Karpas-422 (cell line): ENCODE measurements at regions not wholly inside any gene's neighbourhood (a gene's known extent, or its start where the extent isn't known, plus 50 kb on each side); places are given as distances from the start of the nearest gene placed in this dataset.

Source experiments
- DNase-seq: peaks from one replicate; pipeline ENCODE4 v3.0.0-alpha.2; 2015
- H2AFZ ChIP-seq: fragments of 200-600 bp; sonication (generic); 2 replicates; pipeline ENCODE4 v1.6.1; 2014; ENCODE audit warnings: antibody characterized with exemption, low read length, mixed read lengths
- H3K27ac ChIP-seq: fragments of 200-600 bp; sonication (generic); 2 replicates; pipeline ENCODE4 v1.5.1; 2014; ENCODE audit warnings: mild to moderate bottlenecking, low read length, moderate library complexity
- H3K27me3 ChIP-seq: fragments of 200-600 bp; sonication (generic); 2 replicates; pipeline ENCODE4 v1.6.1; 2014; ENCODE audit warnings: low read length, mixed read lengths
- H3K36me3 ChIP-seq: fragments of 200-600 bp; sonication (generic); 2 replicates; pipeline ENCODE4 v1.6.1; 2014; ENCODE audit warnings: low read length, mixed read lengths; ENCODE audit not compliant: insufficient read depth
- H3K4me1 ChIP-seq: fragments of 200-600 bp; sonication (generic); 2 replicates; pipeline ENCODE4 v1.6.1; 2014; ENCODE audit warnings: mild to moderate bottlenecking, low read length, mixed read lengths
- H3K4me2 ChIP-seq: fragments of 200-600 bp; sonication (generic); 2 replicates; pipeline ENCODE4 v1.6.1; 2014; ENCODE audit warnings: low read length, low read depth, mild to moderate bottlenecking; ENCODE audit not compliant: poor library complexity, severe bottlenecking
- H3K4me3 ChIP-seq: fragments of 200-600 bp; sonication (generic); 2 replicates; pipeline ENCODE4 v1.5.1; 2014; ENCODE audit warnings: mild to moderate bottlenecking, antibody characterized with exemption, low read length, mixed read lengths
- H3K79me2 ChIP-seq: fragments of 200-600 bp; sonication (generic); 2 replicates; pipeline ENCODE4 v1.6.1; 2014; ENCODE audit warnings: mild to moderate bottlenecking, low read length, mixed read lengths
- H3K9ac ChIP-seq: fragments of 200-600 bp; sonication (generic); 2 replicates; pipeline ENCODE4 v1.6.0; 2014; ENCODE audit warnings: low read length
- H3K9me2 ChIP-seq: fragments of 200-600 bp; sonication (generic), shearing (Covaris generic); replicated peaks from 2 replicates; pipeline ENCODE4 v1.6.0; 2014; ENCODE audit warnings: mild to moderate bottlenecking, low read length, moderate library complexity; ENCODE audit not compliant: insufficient read depth
- H3K9me3 ChIP-seq: fragments of 300-700, 200-600 bp; sonication (generic); 2 replicates; pipeline ENCODE4 v1.6.1; 2014; ENCODE audit warnings: low read length, mixed read lengths
- H4K20me1 ChIP-seq: fragments of 200-600 bp; sonication (generic); 2 replicates; pipeline ENCODE4 v1.6.1; 2014; ENCODE audit warnings: mild to moderate bottlenecking, antibody characterized with exemption, low read length, low read depth; ENCODE audit not compliant: insufficient read depth

GRCh38 chr20:63106108-63106764 is 99.5 kb upstream of the BHLHE23 start:
- Histone ChIP-seq H2AFZ (no peak overlapping the region), H4K20me1 (no peaks in the 10 kb centered on the region), H3K79me2 (no peaks in the 10 kb centered on the region), H3K36me3 (no peaks in the 10 kb centered on the region), H3K9ac (no peak overlapping the region), H3K4me2 (no peak overlapping the region), H3K4me1 (no peaks in the 10 kb centered on the region), H3K9me2 (no peaks in the 10 kb centered on the region), H3K9me3 (peaks cover 3% of the 10 kb centered on the region; the same call in 1 of the 2 replicates), H3K27me3 (no peaks in the 10 kb centered on the region), H3K27ac (no peak overlapping the region), H3K4me3 (no peak overlapping the region)
- DNase-seq: no peak

- Histone ChIP-seq H3K79me2 (no peaks in the 10 kb centered on the region), H3K27ac (no peak overlapping the region), H3K4me3 (no peak overlapping the region), H2AFZ (no peak overlapping the region), H3K4me2 (no peak overlapping the region), H3K27me3 (no peaks in the 10 kb centered on the region), H3K9me3 (no peaks in the 10 kb centered on the region), H3K9ac (no peak overlapping the region), H4K20me1 (no peaks in the 10 kb centered on the region), H3K36me3 (no peaks in the 10 kb centered on the region), H3K9me2 (no peaks in the 10 kb centered on the region), H3K4me1 (no peaks in the 10 kb centered on the region)
- no peak for DNase-seq
Measured at GRCh38 chr20:63105211-63106107, 98.7 kb upstream of the BHLHE23 start.

- no peaks in the 10 kb centered on the region for H3K36me3 ChIP-seq
- no peaks in the 10 kb centered on the region for H3K9me2 ChIP-seq
- H4K20me1 ChIP-seq: no peaks in the 10 kb centered on the region
- no peaks in the 10 kb centered on the region for H3K9me3 ChIP-seq
- no peak overlapping the region for H2AFZ ChIP-seq
- no peaks in the 10 kb centered on the region for H3K79me2 ChIP-seq
- DNase-seq: no peak
- H3K4me2 ChIP-seq: no peak overlapping the region
- H3K27ac ChIP-seq: no peak overlapping the region
- no peaks in the 10 kb centered on the region for H3K27me3 ChIP-seq
- H3K9ac ChIP-seq: no peak overlapping the region
- no peaks in the 10 kb centered on the region for H3K4me1 ChIP-seq
- H3K4me3 ChIP-seq: no peak overlapping the region
Measured at GRCh38 chr20:63104312-63105181, 97.8 kb upstream of the BHLHE23 start.

- H3K79me2 ChIP-seq: no peaks in the 10 kb centered on the region
- no peaks in the 10 kb centered on the region for H3K9me2 ChIP-seq
- H3K9ac ChIP-seq: no peak overlapping the region
- DNase-seq: no peak
- H2AFZ ChIP-seq: no peak overlapping the region
- H3K4me1 ChIP-seq: no peaks in the 10 kb centered on the region
- no peak overlapping the region for H3K4me3 ChIP-seq
- H4K20me1 ChIP-seq: no peaks in the 10 kb centered on the region
- H3K27ac ChIP-seq: no peak overlapping the region
- H3K36me3 ChIP-seq: no peaks in the 10 kb centered on the region
- H3K9me3 ChIP-seq: no peaks in the 10 kb centered on the region
- no peak overlapping the region for H3K4me2 ChIP-seq
- no peaks in the 10 kb centered on the region for H3K27me3 ChIP-seq
Measured at GRCh38 chr20:63103402-63104311, 96.9 kb upstream of the BHLHE23 start.

- Histone ChIP-seq H3K4me1 (no peaks in the 10 kb centered on the region), H3K79me2 (no peaks in the 10 kb centered on the region), H3K27me3 (no peaks in the 10 kb centered on the region), H3K9me3 (no peaks in the 10 kb centered on the region), H3K4me2 (no peak overlapping the region), H3K9me2 (no peaks in the 10 kb centered on the region), H3K27ac (no peak overlapping the region), H4K20me1 (no peaks in the 10 kb centered on the region), H3K9ac (no peak overlapping the region), H3K36me3 (no peaks in the 10 kb centered on the region), H2AFZ (no peak overlapping the region), H3K4me3 (no peak overlapping the region)
- no peak for DNase-seq
Measured at GRCh38 chr20:63102721-63103375, 96.1 kb upstream of the BHLHE23 start.

GRCh38 chr20:63101781-63102720 is 95.3 kb upstream of the BHLHE23 start:
- Histone ChIP-seq H3K79me2 (no peaks in the 10 kb centered on the region), H3K27me3 (no peaks in the 10 kb centered on the region), H3K9ac (no peak overlapping the region), H3K27ac (no peak overlapping the region), H4K20me1 (no peaks in the 10 kb centered on the region), H2AFZ (no peak overlapping the region), H3K36me3 (no peaks in the 10 kb centered on the region), H3K4me3 (no peak overlapping the region), H3K9me2 (no peaks in the 10 kb centered on the region), H3K9me3 (no peaks in the 10 kb centered on the region), H3K4me2 (no peak overlapping the region), H3K4me1 (no peaks in the 10 kb centered on the region)
- no peak for DNase-seq
